Liver (tissue), 8 donors: ENCODE measurements at regions not wholly inside any gene's neighbourhood (a gene's known extent, or its start where the extent isn't known, plus 50 kb on each side); places are given as distances from the start of the nearest gene placed in this dataset.

Source experiments
- DNase-seq: peaks from one replicate; pipeline ENCODE4 v3.0.0-alpha.2; 2017; ENCODE audit warnings: low spot score
- H3K27ac ChIP-seq, 2 donors: one replicate each; pipeline ENCODE4 v1.7.0; 2013; ENCODE audit warnings: inconsistent platforms in 2 of 2, low read length in 2 of 2, control low read depth in 1 of 2, low read depth in 1 of 2, mild to moderate bottlenecking in 1 of 2
- H3K27me3 ChIP-seq, 4 donors: one replicate each; pipeline versions ENCODE4 v1.6.1 to v1.7.0; 2013; ENCODE audit warnings: low read length in 3 of 4, inconsistent platforms in 1 of 4, mild to moderate bottlenecking in 1 of 4, moderate library complexity in 1 of 4; ENCODE audit not compliant: control insufficient read depth in 4 of 4, insufficient read depth in 4 of 4
- H3K36me3 ChIP-seq, 4 donors: one replicate each; pipeline versions ENCODE4 v1.6.1 to v1.7.0; 2013; ENCODE audit warnings: low read length in 3 of 4, mild to moderate bottlenecking in 3 of 4, low read depth in 1 of 4, moderate library complexity in 1 of 4; ENCODE audit not compliant: control insufficient read depth in 4 of 4, insufficient read depth in 3 of 4
- H3K4me1 ChIP-seq, 4 donors: one replicate each; pipeline versions ENCODE4 v1.6.1 to v1.7.0; 2013; ENCODE audit warnings: low read length in 3 of 4, mild to moderate bottlenecking in 3 of 4, moderate library complexity in 1 of 4; ENCODE audit not compliant: control insufficient read depth in 4 of 4, insufficient read depth in 4 of 4
- H3K4me3 ChIP-seq, 3 donors: one replicate each; pipeline versions ENCODE4 v1.6.1 to v1.7.0; 2013; ENCODE audit warnings: low read length in 3 of 3, control low read depth in 1 of 3, low read depth in 1 of 3, mild to moderate bottlenecking in 1 of 3
- H3K9ac ChIP-seq, 2 donors: one replicate each; pipeline ENCODE4 v1.7.0; 2013; ENCODE audit warnings: low read length in 2 of 2, mild to moderate bottlenecking in 2 of 2, moderate library complexity in 2 of 2, control low read depth in 1 of 2, low read depth in 1 of 2
- H3K9me3 ChIP-seq, 4 donors: one replicate each; pipeline versions ENCODE4 v1.6.1 to v1.7.0; 2013; ENCODE audit warnings: low read length in 3 of 4; ENCODE audit not compliant: control insufficient read depth in 4 of 4
- CTCF ChIP-seq: fragments of 150-350 bp; IDR thresholded peaks from 2 replicates; pipeline ENCODE4 v1.5.1; 2017; ENCODE audit warnings: improper control_type of control experiment, low read depth, low read length; ENCODE audit not compliant: missing input control
- EGR1 ChIP-seq, 2 donors: IDR thresholded peaks; 2 replicates each; pipeline ENCODE4 v1.6.1; 2016 to 2018; ENCODE audit warnings: antibody characterized with exemption in 2 of 2, low read depth in 2 of 2
- FOXA1 ChIP-seq: IDR thresholded peaks from 2 replicates; pipeline ENCODE4 v1.6.1; 2016; ENCODE audit warnings: antibody characterized with exemption
- FOXA2 ChIP-seq: IDR thresholded peaks from 2 replicates; pipeline ENCODE4 v1.6.1; 2016; ENCODE audit warnings: antibody characterized with exemption
- GABPA ChIP-seq, 2 donors: IDR thresholded peaks in 1 of 2; conservative IDR thresholded peaks in 1 of 2; 2 replicates each; pipeline ENCODE4 v1.6.1; 2016; ENCODE audit warnings: antibody characterized with exemption in 2 of 2, mild to moderate bottlenecking in 1 of 2, moderate library complexity in 1 of 2
- HNF4A ChIP-seq, 2 donors: conservative IDR thresholded peaks; 2 replicates each; pipeline ENCODE4 v1.6.1; 2016; ENCODE audit warnings: antibody characterized with exemption in 2 of 2, mild to moderate bottlenecking in 2 of 2
- HNF4G ChIP-seq: IDR thresholded peaks from 2 replicates; pipeline ENCODE4 v1.6.1; 2016; ENCODE audit warnings: antibody characterized with exemption
- JUND ChIP-seq, 2 donors: IDR thresholded peaks; 2 replicates each; pipeline ENCODE4 v1.6.1; 2016; ENCODE audit warnings: antibody characterized with exemption in 2 of 2
- NR2F2 ChIP-seq: IDR thresholded peaks from 2 replicates; pipeline ENCODE4 v1.6.1; 2016; ENCODE audit warnings: antibody characterized with exemption
- RAD21 ChIP-seq, 2 donors: IDR thresholded peaks; 2 replicates each; pipeline ENCODE4 v1.6.1; 2016; ENCODE audit warnings: antibody characterized with exemption in 2 of 2, mild to moderate bottlenecking in 2 of 2
- REST ChIP-seq: IDR thresholded peaks from 2 replicates; pipeline ENCODE4 v1.6.1; 2016; ENCODE audit warnings: antibody characterized with exemption, mild to moderate bottlenecking
- RXRA ChIP-seq, 2 donors: IDR thresholded peaks; 2 replicates each; pipeline ENCODE4 v1.6.1; 2017 to 2018; ENCODE audit warnings: antibody characterized with exemption in 2 of 2, mild to moderate bottlenecking in 1 of 2
- SP1 ChIP-seq: IDR thresholded peaks from 2 replicates; pipeline ENCODE4 v1.6.1; 2018; ENCODE audit warnings: antibody characterized with exemption, mild to moderate bottlenecking
- TAF1 ChIP-seq: conservative IDR thresholded peaks from 2 replicates; pipeline ENCODE4 v1.6.1; 2016; ENCODE audit warnings: antibody characterized with exemption, mild to moderate bottlenecking
- YY1 ChIP-seq: IDR thresholded peaks from 2 replicates; pipeline ENCODE4 v1.6.1; 2016; ENCODE audit warnings: antibody characterized with exemption, mild to moderate bottlenecking
- WGBS: extraction: QIAGEN DNeasy Blood & Tissue Kit; methylation state at CpG from one replicate; pipeline ENCODE4 v1.1.7; 2013; 5-methylcytosine and 5-hydroxymethylcytosine counted together
- TF ChIP-seq, protein P1 (sequence below): IDR thresholded peaks from 2 replicates; pipeline ENCODE4 v1.6.1; 2016; ENCODE audit warnings: antibody characterized with exemption
- TF ChIP-seq, protein P2 (sequence below): IDR thresholded peaks from 2 replicates; pipeline ENCODE4 v1.6.1; 2016; ENCODE audit warnings: antibody characterized with exemption
- TF ChIP-seq, protein P3 (sequence below): IDR thresholded peaks from 2 replicates; pipeline ENCODE4 v1.6.1; 2016; ENCODE audit warnings: antibody characterized with exemption
- donor health status: healthy.
- donor health status: healthy.
- donor health status: healthy.
- donor health status: healthy.
- donor health status: healthy.

DNA sequence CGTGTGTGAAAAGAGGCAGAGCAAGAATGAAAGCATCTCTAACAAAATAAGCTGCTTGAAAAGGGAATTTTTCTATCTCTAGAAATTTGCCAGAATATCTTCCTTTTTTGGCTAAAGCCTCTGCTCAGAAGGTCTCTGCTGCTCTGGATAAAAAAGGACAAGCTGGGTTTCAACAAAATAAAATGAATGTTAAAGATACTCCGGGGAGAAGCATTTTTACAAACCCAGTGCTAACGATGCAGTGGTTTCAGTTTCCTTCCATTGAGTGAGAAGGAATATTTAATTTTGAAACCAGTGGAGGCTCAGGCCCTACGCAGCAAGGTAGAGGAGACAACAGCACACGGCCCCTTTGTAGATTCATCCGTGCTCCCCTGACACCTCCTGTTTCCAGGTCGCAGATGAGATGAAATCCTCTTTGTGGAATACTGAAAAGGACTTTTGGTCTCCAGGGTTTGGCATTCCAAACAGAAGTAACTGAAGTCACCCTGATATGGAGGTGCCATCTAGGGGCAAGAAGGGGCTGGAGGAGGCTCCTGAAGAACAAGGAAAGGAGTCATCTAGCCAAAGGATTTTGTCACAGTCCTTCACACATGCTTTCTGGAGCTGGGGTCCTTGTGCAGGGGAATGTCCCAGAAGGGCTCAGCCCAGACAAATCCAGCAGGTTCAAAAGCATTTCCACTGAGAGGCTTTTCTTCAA is 65.7 kb upstream of the SYT6 start:
- Histone ChIP-seq H3K27me3 (no peaks in the 10 kb centered on the region), H3K4me1 (no peaks in the 10 kb centered on the region), H3K9ac (no peak overlapping the region), H3K9me3 (no peaks in the 10 kb centered on the region), H3K4me3 (no peak overlapping the region), H3K27ac (peak overlapping the region in 1 of 2 donors; percentile 19), H3K36me3 (no peaks in the 10 kb centered on the region)
- no peak for DNase-seq
- TF ChIP-seq RAD21 (IDR thresholded peaks at IDR 0.05) (no peak), REST (no peak), HNF4G (no peak), NR2F2 (no peak), RXRA (IDR thresholded peaks at IDR 0.05) (no peak), GABPA (IDR thresholded peaks at IDR 0.05 in 1 of 2, conservative IDR thresholded peaks at IDR 0.05 in 1 of 2) (no peak), YY1 (no peak), FOXA1 (no peak), SP1 (no peak), EGR1 (IDR thresholded peaks at IDR 0.05; ENCODE audit: low read depth in 2 of 2) (no peak), HNF4A (conservative IDR thresholded peaks at IDR 0.05) (no peak), FOXA2 (no peak), TAF1 (no peak), CTCF (no peak), JUND (IDR thresholded peaks at IDR 0.05) (no peak)
- TF ChIP-seq, protein P1, sequence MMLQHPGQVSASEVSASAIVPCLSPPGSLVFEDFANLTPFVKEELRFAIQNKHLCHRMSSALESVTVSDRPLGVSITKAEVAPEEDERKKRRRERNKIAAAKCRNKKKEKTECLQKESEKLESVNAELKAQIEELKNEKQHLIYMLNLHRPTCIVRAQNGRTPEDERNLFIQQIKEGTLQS, result no peak
- TF ChIP-seq, protein P2, sequence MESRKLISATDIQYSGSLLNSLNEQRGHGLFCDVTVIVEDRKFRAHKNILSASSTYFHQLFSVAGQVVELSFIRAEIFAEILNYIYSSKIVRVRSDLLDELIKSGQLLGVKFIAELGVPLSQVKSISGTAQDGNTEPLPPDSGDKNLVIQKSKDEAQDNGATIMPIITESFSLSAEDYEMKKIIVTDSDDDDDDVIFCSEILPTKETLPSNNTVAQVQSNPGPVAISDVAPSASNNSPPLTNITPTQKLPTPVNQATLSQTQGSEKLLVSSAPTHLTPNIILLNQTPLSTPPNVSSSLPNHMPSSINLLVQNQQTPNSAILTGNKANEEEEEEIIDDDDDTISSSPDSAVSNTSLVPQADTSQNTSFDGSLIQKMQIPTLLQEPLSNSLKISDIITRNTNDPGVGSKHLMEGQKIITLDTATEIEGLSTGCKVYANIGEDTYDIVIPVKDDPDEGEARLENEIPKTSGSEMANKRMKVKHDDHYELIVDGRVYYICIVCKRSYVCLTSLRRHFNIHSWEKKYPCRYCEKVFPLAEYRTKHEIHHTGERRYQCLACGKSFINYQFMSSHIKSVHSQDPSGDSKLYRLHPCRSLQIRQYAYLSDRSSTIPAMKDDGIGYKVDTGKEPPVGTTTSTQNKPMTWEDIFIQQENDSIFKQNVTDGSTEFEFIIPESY, result no peak
- TF ChIP-seq, protein P3, sequence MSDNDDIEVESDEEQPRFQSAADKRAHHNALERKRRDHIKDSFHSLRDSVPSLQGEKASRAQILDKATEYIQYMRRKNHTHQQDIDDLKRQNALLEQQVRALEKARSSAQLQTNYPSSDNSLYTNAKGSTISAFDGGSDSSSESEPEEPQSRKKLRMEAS, result no peak
- 52% methylated on average over 7 of the region's 7 CpGs for WGBS
